Omental fat pad (tissue), 3 donors: ENCODE measurements at regions not wholly inside any gene's neighbourhood (a gene's known extent, or its start where the extent isn't known, plus 50 kb on each side); places are given as distances from the start of the nearest gene placed in this dataset.

Experiments used
- ATAC-seq: fragments of 150-250 bp; one replicate; pipeline ENCODE4 v1.9.1; 2016; ENCODE audit warnings: mild to moderate bottlenecking, moderate library complexity; ENCODE audit not compliant: low FRiP score
- DNase-seq: peaks from one replicate; pipeline ENCODE4 v3.0.0-alpha.2; 2019; ENCODE audit warnings: low spot score
- TF ChIP-seq, protein P1 (sequence below), 3 donors: fragments of 450-650 bp; IDR thresholded peaks; one replicate each; pipeline ENCODE4 v1.5.1; 2016 to 2017; ENCODE audit warnings: antibody characterized with exemption in 3 of 3, mild to moderate bottlenecking in 3 of 3, moderate library complexity in 2 of 3

DNA sequence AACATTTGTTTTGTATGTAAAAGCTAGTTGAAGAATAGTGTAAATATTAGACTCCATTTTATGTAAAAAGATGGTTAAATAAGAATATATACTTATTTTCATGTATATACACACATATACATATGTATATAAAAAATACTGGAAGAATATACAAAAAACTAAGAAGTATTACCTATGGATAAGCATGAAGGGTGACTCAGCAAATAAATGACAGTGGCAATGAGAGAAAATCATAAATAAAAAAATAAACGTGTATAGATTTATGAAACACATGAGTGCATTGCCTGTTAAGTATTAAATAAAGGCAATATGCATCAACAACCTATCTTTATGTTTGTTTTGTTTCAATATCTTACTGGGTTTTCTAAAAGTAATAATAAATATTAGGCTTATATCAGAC, 435.3 kb downstream of the CYLC2 start:
- no peak for ATAC-seq
- TF ChIP-seq, protein P1, sequence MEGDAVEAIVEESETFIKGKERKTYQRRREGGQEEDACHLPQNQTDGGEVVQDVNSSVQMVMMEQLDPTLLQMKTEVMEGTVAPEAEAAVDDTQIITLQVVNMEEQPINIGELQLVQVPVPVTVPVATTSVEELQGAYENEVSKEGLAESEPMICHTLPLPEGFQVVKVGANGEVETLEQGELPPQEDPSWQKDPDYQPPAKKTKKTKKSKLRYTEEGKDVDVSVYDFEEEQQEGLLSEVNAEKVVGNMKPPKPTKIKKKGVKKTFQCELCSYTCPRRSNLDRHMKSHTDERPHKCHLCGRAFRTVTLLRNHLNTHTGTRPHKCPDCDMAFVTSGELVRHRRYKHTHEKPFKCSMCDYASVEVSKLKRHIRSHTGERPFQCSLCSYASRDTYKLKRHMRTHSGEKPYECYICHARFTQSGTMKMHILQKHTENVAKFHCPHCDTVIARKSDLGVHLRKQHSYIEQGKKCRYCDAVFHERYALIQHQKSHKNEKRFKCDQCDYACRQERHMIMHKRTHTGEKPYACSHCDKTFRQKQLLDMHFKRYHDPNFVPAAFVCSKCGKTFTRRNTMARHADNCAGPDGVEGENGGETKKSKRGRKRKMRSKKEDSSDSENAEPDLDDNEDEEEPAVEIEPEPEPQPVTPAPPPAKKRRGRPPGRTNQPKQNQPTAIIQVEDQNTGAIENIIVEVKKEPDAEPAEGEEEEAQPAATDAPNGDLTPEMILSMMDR (IDR thresholded peaks at IDR 0.05), result no peak
- DNase-seq, result no peak

GRCh38 chr9:103431809-103432208, 436.7 kb downstream of the CYLC2 start:
- TF ChIP-seq, protein P1 (IDR thresholded peaks at IDR 0.05), result no peak

DNA sequence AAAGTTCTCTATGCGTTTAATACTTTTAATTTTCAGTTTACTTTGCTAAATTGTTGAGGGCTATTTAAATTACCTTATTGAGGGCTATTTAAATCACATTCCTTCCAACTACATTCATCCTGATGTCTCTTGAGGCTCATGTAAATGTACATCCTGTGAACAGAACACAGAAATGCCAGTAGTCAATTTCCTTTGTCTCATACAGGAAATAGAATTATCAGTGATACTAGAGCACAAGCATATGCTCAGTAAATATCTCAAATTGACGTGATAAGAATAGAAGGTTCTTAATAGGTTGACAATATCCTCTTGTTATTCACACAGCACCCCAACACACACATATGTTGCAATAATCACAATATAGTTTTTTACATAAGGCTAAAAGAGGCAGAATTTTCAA, 449.0 kb downstream of the CYLC2 start:
- no peak for DNase-seq
- TF ChIP-seq, protein P1 (IDR thresholded peaks at IDR 0.05), result no peak
- no peak for ATAC-seq

More at GRCh38 chr9:103431809-103432208, 436.7 kb downstream of the CYLC2 start:
- no peak for DNase-seq
- ATAC-seq, result no peak

DNA sequence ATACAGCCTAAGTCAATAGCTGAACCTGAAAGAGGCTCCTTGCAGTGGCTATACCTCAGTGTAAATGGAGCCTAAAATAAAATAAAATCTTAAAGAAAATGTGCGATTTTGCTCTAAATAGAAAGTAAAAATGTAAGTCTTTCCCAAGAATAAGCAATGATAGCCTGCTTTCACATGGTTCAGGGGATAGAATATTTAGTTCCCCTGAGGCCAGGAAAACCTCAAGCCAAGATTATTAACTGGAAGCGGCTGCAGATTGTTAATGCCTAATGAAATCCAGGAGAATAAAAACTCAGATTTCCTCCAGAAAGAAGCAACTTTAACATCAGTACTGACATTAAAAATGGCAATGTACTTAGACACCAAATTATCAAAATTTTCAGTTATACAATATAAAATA, 463.7 kb downstream of the CYLC2 start:
- TF ChIP-seq, protein P1 (IDR thresholded peaks at IDR 0.05), result no peak
- DNase-seq (no peak), ATAC-seq (no peak)

- DNase-seq (no peak), ATAC-seq (no peak)
- TF ChIP-seq, protein P1 (IDR thresholded peaks at IDR 0.05), result no peak
These were observed 476.1 kb downstream of the CYLC2 start for GRCh38 chr9:103471241-103471640.

- no peak for DNase-seq
- ATAC-seq, result no peak
- TF ChIP-seq, protein P1 (IDR thresholded peaks at IDR 0.05), result no peak
These were observed 479.0 kb downstream of the CYLC2 start for GRCh38 chr9:103474156-103474555.

GRCh38 chr9:103483471-103484096, 488.5 kb downstream of the CYLC2 start:
- TF ChIP-seq, protein P1 (IDR thresholded peaks at IDR 0.05), result no peak
- DNase-seq, result no peak
- no peak for ATAC-seq
